Activated T-cell treated with anti-CD3 and anti-CD28 coated beads for 48 hours (primary cell): ENCODE measurements at regions not wholly inside any gene's neighbourhood (a gene's known extent, or its start where the extent isn't known, plus 50 kb on each side); places are given as distances from the start of the nearest gene placed in this dataset.
"Not testable (repeated sequence)": the region's sequence is repeated elsewhere in the genome, so short reads cannot be mapped to it uniquely, and the experiment has no call there.

Source experiments
- DNase-seq: peaks from one replicate; pipeline ENCODE4 v3.0.0-alpha.2; 2020; ENCODE audit warnings: low read depth

DNA sequence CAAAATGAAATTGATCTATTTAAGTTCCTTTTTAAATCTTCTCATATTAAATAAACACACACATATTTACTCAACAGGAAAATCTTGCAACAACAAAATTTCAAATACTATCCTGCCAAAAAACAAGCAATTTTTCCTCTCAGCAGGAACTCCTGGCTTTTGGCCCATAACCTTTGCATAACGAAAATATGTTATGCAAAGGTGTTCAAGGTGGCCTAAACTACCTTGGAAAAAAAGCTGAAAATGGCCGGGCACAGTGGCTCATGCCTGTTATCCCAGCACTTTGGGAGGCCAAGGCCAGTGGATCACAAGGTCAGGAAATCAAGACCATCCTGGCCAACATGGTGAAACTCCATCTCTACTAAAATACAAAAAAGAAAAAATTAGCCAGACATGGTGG is 424.3 kb upstream of the ZNF337 start:
- DNase-seq = not testable (repeated sequence)

DNA sequence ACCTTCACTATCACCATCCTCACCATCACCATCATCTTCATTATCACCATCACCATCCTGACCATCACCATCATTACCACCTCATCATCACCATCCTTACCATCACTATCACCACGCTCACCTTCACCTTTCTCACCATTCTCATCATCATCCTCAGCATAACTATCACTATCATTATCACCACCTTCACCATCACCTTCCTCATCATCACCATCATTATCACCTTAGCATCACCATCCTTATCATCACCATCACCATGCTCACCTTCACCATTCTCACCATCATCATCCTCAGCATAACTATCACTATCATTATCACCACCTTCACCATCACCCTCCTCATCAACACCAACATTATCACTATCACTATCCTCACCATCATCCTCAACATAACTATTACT is 397.8 kb upstream of the ZNF337 start:
- DNase-seq = not testable (repeated sequence)

DNA sequence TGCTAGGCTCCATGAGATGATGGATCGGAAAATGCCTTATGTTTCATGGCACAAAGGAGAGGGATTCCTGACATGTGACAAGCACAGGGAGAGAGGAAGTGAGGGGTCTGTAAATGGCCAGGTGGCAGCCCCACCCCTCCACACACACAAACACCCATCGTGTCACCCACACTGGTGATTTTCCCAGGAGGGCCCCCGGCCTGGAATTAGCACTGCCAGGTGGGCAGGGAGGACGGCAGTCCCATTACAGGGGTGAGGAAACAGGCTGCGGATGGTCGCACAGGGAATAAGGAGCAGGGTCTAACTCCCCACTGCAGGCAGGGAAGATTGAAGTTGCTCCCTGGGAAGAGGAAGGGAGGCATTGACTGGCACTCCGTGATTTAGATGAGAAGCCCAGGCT is 395.3 kb upstream of the ZNF337 start:
- not testable (repeated sequence) for DNase-seq

GRCh38 chr20:26086195-26086594 is 389.5 kb upstream of the ZNF337 start:
- not testable (repeated sequence) for DNase-seq

GRCh38 chr20:26073972-26074371 is 377.3 kb upstream of the ZNF337 start:
- not testable (repeated sequence) for DNase-seq

GRCh38 chr20:26059324-26059723 is 362.7 kb upstream of the ZNF337 start:
- not testable (repeated sequence) for DNase-seq

GRCh38 chr20:26058446-26058845 is 361.8 kb upstream of the ZNF337 start:
- not testable (repeated sequence) for DNase-seq

DNA sequence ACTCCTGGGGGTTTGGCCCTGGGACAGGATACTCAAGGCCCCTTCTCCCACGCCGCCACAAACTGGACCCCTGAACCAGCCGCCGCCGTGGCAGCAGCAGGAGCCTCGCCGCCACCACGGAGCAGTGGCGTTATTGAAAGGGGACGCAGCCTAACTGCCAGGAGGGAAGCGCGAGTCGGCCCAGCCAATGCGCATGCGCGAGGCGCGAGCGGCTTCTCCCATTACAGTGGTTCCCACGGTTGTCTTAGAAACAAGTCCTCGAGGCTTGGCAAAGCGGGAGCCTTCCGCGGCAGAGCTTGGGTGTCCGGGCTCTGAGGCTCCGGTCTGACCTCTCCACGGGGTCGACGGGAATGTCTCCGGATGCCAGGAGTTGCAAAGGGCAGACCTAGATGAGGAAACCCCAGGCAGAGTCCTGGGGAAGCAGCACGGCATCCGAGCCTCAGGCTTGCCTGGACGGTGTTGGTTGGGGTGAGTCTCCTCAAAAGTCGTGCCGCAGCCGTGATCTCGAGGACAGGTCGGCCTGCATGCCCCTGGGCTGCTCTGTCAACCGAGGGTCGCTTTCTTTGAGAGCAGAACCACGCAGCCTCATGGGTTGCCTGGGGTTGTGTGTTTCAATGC is 360.6 kb upstream of the ZNF337 start:
- not testable (repeated sequence) for DNase-seq

DNA sequence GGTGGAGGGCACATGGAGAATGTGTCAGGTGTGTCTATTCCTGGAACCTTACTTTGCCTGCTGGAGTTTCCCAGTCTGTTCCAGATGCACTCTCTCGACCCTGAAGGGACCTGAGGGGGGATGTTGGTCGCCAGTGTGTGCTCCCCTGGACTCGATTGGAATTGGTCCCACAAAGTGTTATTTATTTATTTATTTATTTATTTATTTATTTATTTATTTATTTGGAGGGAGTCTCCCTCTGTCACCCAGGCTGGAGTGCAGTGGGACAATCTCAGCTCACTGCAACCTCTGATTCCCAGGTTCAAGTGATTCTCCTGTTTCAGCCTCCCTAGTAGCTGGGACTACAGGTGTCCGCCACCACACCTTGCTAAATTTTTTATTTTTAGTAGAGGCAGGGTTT is 329.1 kb upstream of the ZNF337 start:
- not testable (repeated sequence) for DNase-seq

DNA sequence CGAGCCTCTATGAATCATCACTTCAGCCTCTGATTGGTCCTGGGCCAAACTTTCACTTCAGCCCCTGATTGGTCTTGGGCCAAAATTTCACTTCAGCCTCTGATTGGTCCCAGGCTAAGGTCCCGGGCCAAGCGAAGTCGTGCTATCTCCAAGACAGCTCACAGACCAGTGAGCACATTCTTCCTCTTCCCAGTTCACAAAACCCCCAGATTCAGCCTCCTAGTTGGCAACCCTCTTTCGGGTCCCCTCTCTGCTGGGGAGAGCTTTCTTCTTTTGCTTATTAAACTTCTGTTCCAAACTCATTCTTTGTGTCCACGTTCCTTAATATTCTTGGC is 314.3 kb upstream of the ZNF337 start:
- not testable (repeated sequence) for DNase-seq

GRCh38 chr20:26010224-26010941 is 313.7 kb upstream of the ZNF337 start:
- DNase-seq = not testable (repeated sequence)

DNA sequence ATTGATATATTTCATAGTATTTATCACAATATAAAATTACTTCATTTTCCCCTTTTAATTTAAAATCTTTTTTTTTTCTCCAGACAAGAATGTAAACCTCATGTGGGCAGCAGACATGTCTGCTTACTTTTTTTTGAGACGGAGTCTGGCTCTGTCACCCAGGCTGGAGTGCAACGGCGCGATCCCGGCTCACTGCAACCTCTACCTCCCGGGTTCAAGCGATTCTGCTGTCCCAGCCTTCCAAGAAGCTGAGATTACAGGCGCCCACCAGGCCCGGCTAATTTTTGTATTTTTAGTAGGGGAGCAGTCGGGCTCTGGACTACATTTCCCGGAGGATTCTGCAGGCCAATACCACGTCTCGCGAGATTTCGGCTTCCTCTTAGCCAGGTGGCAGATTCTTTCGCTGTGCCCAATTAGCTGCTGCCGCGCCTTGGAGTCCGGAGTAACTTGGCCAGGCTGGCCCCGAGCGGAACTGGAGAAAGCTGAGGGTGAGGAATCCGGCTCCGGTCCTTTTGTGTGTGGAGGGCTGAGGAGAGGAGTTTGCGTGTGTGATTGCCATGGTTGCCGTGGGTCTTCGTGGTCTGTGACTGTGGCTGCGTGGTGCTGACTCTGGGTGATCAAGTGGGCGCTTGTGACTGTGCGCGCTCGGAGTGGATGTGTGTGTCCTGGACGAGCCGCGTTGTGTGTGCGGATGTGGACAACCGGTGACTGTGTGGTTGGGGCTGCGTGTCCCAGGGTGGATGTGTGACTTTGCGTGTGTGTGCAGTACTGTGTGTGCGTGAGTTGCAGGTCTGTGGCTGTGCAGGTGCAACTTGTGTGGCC is 313.0 kb upstream of the ZNF337 start:
- peak; percentile 50 for DNase-seq

DNA sequence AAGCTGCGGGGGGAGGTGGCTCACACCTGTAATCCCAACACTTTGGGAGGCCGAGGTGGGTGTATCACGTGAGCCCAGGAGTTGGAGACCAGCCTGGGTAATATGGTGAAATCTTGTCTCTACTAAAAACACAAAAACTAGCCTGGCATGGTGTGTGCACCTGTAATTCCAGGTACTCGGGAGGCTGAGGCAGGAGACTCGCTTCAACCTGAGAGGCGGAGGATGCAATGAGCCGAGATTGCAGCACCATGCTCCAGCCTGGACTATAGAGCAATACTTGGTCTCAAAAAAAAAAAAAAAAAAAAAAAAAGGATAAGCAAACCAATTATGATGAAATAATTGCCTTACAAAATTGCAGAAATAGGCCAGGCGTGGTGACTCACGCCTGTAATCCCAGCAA is 311.4 kb upstream of the ZNF337 start:
- DNase-seq = not testable (repeated sequence)

DNA sequence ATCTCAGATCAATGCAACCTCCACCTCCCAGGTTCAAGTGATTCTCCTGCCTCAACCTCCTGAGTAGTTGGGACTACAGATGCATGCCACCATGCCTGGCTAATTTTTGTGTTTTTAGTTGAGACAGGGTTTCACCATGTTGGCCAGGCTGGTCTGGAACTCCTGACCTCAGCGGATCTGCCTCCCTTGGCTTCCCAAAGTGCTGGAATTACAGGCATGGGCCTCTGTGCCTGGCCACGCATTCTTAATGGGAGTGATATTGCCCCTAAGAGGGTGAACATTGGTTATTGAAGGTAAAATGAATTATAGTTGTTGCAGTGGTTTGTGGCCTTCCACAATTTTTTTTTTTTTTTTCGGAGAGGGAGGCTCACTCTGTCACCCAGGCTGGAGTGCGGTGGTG is 309.5 kb upstream of the ZNF337 start:
- DNase-seq = not testable (repeated sequence)

GRCh38 chr20:26003959-26004358 is 307.3 kb upstream of the ZNF337 start:
- not testable (repeated sequence) for DNase-seq

DNA sequence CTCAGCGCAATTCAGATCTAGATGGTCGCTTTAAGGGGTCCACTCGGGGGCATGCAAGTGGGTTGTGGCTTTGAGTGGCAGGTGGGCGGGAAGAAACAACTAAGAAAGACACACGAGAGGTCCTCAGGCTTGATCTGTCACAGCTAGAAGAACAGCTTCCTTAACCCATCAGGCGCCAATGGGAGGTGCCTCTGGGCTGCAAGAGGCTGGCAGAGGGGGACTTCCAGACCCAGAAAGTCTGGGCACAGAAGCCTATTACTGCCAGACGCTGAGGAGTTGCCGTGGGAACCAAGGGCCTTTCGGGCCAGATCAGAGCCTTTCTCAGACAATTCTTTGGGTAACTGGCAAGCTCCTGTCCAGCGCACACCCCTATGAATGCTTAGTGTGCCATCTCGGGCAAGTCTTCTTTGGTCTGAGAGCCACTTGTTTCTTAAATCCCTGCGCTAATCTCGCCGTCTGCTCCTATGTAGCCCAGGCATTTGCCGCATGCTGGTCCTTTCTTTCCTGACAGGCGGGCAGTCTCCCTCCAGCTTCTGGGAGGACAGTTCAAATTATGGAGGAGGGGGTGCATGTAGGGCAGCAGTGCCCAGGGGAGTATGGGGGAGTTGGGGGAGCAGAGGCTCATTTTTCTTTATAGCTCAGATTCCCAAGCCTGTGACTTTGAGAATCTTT is 300.9 kb upstream of the ZNF337 start:
- DNase-seq = not testable (repeated sequence)

DNA sequence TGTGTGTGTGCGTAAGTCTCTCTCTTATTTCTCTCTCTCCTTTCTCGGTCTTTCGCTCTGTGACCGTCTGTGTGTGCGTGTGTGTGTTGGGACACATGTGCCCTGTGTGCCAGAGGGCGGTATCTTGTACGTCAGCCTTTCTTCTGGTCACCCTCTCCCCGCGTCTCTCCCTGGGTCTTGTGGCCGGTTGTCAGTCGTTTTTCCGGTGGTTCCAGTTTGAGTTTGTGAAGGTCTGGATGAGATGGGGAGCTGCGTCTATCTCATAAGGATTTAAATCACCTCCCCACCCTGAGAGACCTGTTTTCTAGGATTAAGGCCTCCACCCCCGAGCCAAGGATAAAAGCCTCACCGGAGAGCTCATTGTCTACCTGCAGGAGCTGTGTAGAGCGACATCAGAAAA is 295.5 kb upstream of the ZNF337 start:
- DNase-seq = no peak

GRCh38 chr20:25991756-25992130 is 295.1 kb upstream of the ZNF337 start:
- no peak for DNase-seq

- no peak for DNase-seq
These were observed 294.6 kb upstream of the ZNF337 start for GRCh38 chr20:25991051-25991755.

DNA sequence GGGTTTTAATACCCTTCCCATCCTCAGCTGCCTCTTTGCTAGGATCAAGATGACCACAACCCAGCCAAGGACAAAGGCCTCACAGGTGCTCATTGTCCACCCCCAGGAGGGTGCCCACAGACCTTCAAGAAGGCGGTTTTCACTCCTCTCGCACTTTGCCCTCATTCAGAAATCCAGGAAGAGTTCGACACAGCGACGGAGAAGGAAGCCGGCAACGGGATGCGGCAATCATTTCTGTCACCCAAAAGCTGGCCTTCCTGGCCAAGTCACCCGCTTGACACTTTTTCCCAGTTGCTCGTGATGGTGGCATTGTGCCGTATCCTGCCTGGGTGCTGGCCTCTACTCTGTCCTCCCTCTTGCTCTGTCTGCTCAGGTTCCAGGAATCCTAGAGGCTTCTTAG is 293.0 kb upstream of the ZNF337 start:
- DNase-seq = not testable (repeated sequence)

- DNase-seq = no peak
These were observed 292.5 kb upstream of the ZNF337 start for GRCh38 chr20:25989196-25989595.
